H9 (cell line): ENCODE measurements at regions not wholly inside any gene's neighbourhood (a gene's known extent, or its start where the extent isn't known, plus 50 kb on each side); places are given as distances from the start of the nearest gene placed in this dataset.

Experiments
- DNase-seq: peaks from one replicate; pipeline ENCODE4 v3.0.0-alpha.2; 2017
- H2AFZ ChIP-seq: one replicate; pipeline ENCODE4 v1.6.1; 2013; ENCODE audit warnings: mild to moderate bottlenecking, low read length, control low read depth, moderate library complexity
- H2AK5ac ChIP-seq: 2 replicates; pipeline ENCODE4 v1.6.1; 2013; ENCODE audit warnings: low read length, control low read depth, mixed read lengths; ENCODE audit not compliant: insufficient read length
- H2BK120ac ChIP-seq: one replicate; pipeline ENCODE4 v1.6.1; 2013; ENCODE audit warnings: low read depth, mild to moderate bottlenecking, low read length, control low read depth, inconsistent platforms; ENCODE audit not compliant: poor library complexity, severe bottlenecking
- H2BK12ac ChIP-seq: 2 replicates; pipeline ENCODE4 v1.6.1; 2013; ENCODE audit warnings: low read length, control low read depth, mixed read lengths, low read depth; ENCODE audit not compliant: insufficient read length
- H2BK15ac ChIP-seq: 2 replicates; pipeline ENCODE4 v1.6.1; 2013; ENCODE audit warnings: low read depth, low read length, control low read depth
- H2BK20ac ChIP-seq: one replicate; pipeline ENCODE4 v1.6.1; 2013; ENCODE audit warnings: low read depth, mild to moderate bottlenecking, low read length, control low read depth, inconsistent platforms; ENCODE audit not compliant: poor library complexity, severe bottlenecking
- H2BK5ac ChIP-seq: 2 replicates; pipeline ENCODE4 v1.6.1; 2013; ENCODE audit warnings: low read length, control low read depth, mixed read lengths; ENCODE audit not compliant: insufficient read length
- H3K14ac ChIP-seq: 2 replicates; pipeline ENCODE4 v1.6.1; 2013; ENCODE audit warnings: low read length, control low read depth; ENCODE audit not compliant: insufficient read depth
- H3K18ac ChIP-seq: 2 replicates; pipeline ENCODE4 v1.6.1; 2013; ENCODE audit warnings: low read depth, mild to moderate bottlenecking, mixed read lengths, low read length, control low read depth; ENCODE audit not compliant: insufficient read length
- H3K23ac ChIP-seq: 2 replicates; pipeline ENCODE4 v1.6.1; 2013; ENCODE audit warnings: low read length, control low read depth, mixed read lengths, low read depth; ENCODE audit not compliant: insufficient read length
- H3K23me2 ChIP-seq: 2 replicates; pipeline ENCODE4 v1.6.1; 2013; ENCODE audit warnings: low read depth, mild to moderate bottlenecking, mixed read lengths, low read length, control low read depth; ENCODE audit not compliant: insufficient read length, poor library complexity, severe bottlenecking
- H3K27ac ChIP-seq: 2 replicates; pipeline ENCODE4 v1.5.1; 2013; ENCODE audit warnings: low read length, control low read depth, mixed read lengths, low read depth; ENCODE audit not compliant: insufficient read length
- H3K27me3 ChIP-seq: 2 replicates; pipeline ENCODE4 v1.6.1; 2013; ENCODE audit warnings: low read length, control low read depth, inconsistent platforms; ENCODE audit not compliant: insufficient read depth
- H3K4ac ChIP-seq: 2 replicates; pipeline ENCODE4 v1.6.1; 2013; ENCODE audit warnings: low read depth, mild to moderate bottlenecking, control low read depth, inconsistent platforms, low read length, moderate library complexity
- H3K4me1 ChIP-seq: 2 replicates; pipeline ENCODE4 v1.6.1; 2013; ENCODE audit warnings: low read length, control low read depth, inconsistent platforms; ENCODE audit not compliant: insufficient read depth
- H3K4me2 ChIP-seq: 2 replicates; pipeline ENCODE4 v1.6.1; 2013; ENCODE audit warnings: low read length, control low read depth, mixed read lengths; ENCODE audit not compliant: insufficient read length, insufficient read depth
- H3K56ac ChIP-seq: 2 replicates; pipeline ENCODE4 v1.6.1; 2013; ENCODE audit warnings: low read depth, mild to moderate bottlenecking, mixed read lengths, low read length, control low read depth; ENCODE audit not compliant: insufficient read length
- H3K79me1 ChIP-seq: 2 replicates; pipeline ENCODE4 v1.6.1; 2013; ENCODE audit warnings: low read depth, mild to moderate bottlenecking, moderate library complexity, low read length, control low read depth, inconsistent platforms; ENCODE audit not compliant: insufficient read depth, poor library complexity, severe bottlenecking
- H3K79me2 ChIP-seq: 2 replicates; pipeline ENCODE4 v1.6.1; 2013; ENCODE audit warnings: low read length, control low read depth, inconsistent platforms; ENCODE audit not compliant: insufficient read depth
- H3K9ac ChIP-seq: 2 replicates; pipeline ENCODE4 v1.6.1; 2013; ENCODE audit warnings: low read length, control low read depth, mixed read lengths; ENCODE audit not compliant: insufficient read length; ENCODE audit errors: extremely low read depth
- H3K9me3 ChIP-seq: one replicate; pipeline ENCODE4 v1.6.1; 2013; ENCODE audit warnings: low read depth, low read length, inconsistent platforms; ENCODE audit not compliant: control insufficient read depth
- H3T11ph ChIP-seq: one replicate; pipeline ENCODE4 v1.6.1; 2013; ENCODE audit warnings: mild to moderate bottlenecking, low read length, control low read depth, inconsistent platforms
- H4K20me1 ChIP-seq: one replicate; pipeline ENCODE4 v1.6.1; 2013; ENCODE audit not compliant: control insufficient read depth, insufficient read length, insufficient read depth
- H4K5ac ChIP-seq: 2 replicates; pipeline ENCODE4 v1.6.1; 2013; ENCODE audit warnings: low read depth, mild to moderate bottlenecking, mixed read lengths, low read length, control low read depth; ENCODE audit not compliant: insufficient read length
- H4K8ac ChIP-seq: replicated peaks from 2 replicates; pipeline ENCODE4 v1.6.1; 2013; ENCODE audit warnings: low read length, control low read depth, mixed read lengths, low read depth; ENCODE audit not compliant: insufficient read length
- H4K91ac ChIP-seq: 2 replicates; pipeline ENCODE4 v1.6.1; 2013; ENCODE audit warnings: low read depth, mild to moderate bottlenecking, moderate library complexity, mixed read lengths, low read length, control low read depth; ENCODE audit not compliant: insufficient read length
- H3K27ac Mint-ChIP-seq, 3 experiments: 2 replicates in 2 of 3; 3 replicates in 1 of 3; pipeline ENCODE4 v1.8.0; 2020 to 2021; ENCODE audit warnings: mixed read lengths in 3 of 3, mild to moderate bottlenecking in 1 of 3, moderate library complexity in 1 of 3
- H3K27me3 Mint-ChIP-seq: 2 replicates; pipeline ENCODE4 v1.8.0; 2021; ENCODE audit warnings: low read depth, mild to moderate bottlenecking, moderate library complexity, mixed read lengths
- H3K36me3 Mint-ChIP-seq, 3 experiments: 2 replicates in 2 of 3; 3 replicates in 1 of 3; pipeline ENCODE4 v1.8.0; 2020 to 2021; ENCODE audit warnings: low read depth in 3 of 3, mixed read lengths in 3 of 3; ENCODE audit not compliant: insufficient read depth in 1 of 3
- H3K4me1 Mint-ChIP-seq, 2 experiments: 2 replicates each; pipeline ENCODE4 v1.8.0; 2020; ENCODE audit warnings: mixed read lengths in 2 of 2
- H3K4me3 Mint-ChIP-seq, 2 experiments: 2 replicates in 1 of 2; 3 replicates in 1 of 2; pipeline ENCODE4 v1.8.0; 2020 to 2021; ENCODE audit warnings: mild to moderate bottlenecking in 2 of 2, mixed read lengths in 2 of 2, moderate library complexity in 1 of 2
- H3K9me3 Mint-ChIP-seq, 2 experiments: 2 replicates in 1 of 2; 3 replicates in 1 of 2; pipeline ENCODE4 v1.8.0; 2020; ENCODE audit warnings: mild to moderate bottlenecking in 2 of 2, mixed read lengths in 2 of 2, moderate library complexity in 1 of 2
- WGBS: extraction: QIAGEN DNeasy Blood & Tissue Kit; methylation state at CpG from one replicate; pipeline ENCODE4 v1.1.7; 2013; ENCODE audit warnings: missing lambda C conversion rate, low lambda C conversion rate, mixed read lengths; ENCODE audit not compliant: insufficient read length; ENCODE audit errors: extremely low coverage; 5-methylcytosine and 5-hydroxymethylcytosine counted together
- TF ChIP-seq, protein P1 (sequence below): fragments of 200-600 bp; sonication (generic); conservative IDR thresholded peaks from 3 replicates; pipeline ENCODE4 v1.8.0; 2021; ENCODE audit warnings: antibody characterized with exemption, mild to moderate bottlenecking

DNA sequence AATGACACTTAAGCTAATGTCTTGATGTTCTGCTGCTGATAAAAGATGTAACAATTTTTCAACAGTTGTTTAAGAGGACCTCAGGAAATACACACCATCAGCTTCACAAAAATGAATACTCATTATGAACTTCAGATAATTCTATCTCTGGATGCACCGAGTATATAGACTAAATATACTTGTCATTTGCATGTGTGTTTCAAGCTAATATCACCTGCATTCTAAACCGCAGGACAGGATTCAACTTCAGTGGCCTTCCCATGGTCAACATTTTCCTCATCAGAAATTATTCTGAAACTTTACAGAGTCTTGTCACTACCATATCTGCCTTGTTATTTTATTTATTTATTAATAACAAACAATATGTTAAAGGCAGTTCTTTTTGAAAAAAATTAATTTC is 717.0 kb upstream of the CCDC179 start:
- H2BK20ac ChIP-seq = no peak overlapping the region
- no CpG with 5 or more reads among the region's 2 CpGs for WGBS
- H2BK12ac ChIP-seq = no peak overlapping the region

More for the DNA sequence above, 717.0 kb upstream of the CCDC179 start:
- no peaks in the 10 kb centered on the region for H4K20me1 ChIP-seq
- H3K79me2 ChIP-seq = no peaks in the 10 kb centered on the region
- no peak overlapping the region for H3K27ac ChIP-seq
- H4K5ac ChIP-seq = no peak overlapping the region
- H4K8ac ChIP-seq = no peak overlapping the region
- TF ChIP-seq, protein P1, sequence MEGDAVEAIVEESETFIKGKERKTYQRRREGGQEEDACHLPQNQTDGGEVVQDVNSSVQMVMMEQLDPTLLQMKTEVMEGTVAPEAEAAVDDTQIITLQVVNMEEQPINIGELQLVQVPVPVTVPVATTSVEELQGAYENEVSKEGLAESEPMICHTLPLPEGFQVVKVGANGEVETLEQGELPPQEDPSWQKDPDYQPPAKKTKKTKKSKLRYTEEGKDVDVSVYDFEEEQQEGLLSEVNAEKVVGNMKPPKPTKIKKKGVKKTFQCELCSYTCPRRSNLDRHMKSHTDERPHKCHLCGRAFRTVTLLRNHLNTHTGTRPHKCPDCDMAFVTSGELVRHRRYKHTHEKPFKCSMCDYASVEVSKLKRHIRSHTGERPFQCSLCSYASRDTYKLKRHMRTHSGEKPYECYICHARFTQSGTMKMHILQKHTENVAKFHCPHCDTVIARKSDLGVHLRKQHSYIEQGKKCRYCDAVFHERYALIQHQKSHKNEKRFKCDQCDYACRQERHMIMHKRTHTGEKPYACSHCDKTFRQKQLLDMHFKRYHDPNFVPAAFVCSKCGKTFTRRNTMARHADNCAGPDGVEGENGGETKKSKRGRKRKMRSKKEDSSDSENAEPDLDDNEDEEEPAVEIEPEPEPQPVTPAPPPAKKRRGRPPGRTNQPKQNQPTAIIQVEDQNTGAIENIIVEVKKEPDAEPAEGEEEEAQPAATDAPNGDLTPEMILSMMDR = no peak
- no peak overlapping the region for H3K23ac ChIP-seq
- H2AFZ ChIP-seq = no peak overlapping the region
- no peak overlapping the region for H3K56ac ChIP-seq
- H2BK120ac ChIP-seq = no peak overlapping the region
- DNase-seq = no peak
- Mint-ChIP-seq H3K4me3 (no peak overlapping the region), H3K9me3 (no peaks in the 10 kb centered on the region), H3K27me3 (no peaks in the 10 kb centered on the region), H3K4me1 (peaks cover 5% of the 10 kb centered on the region in 2 experiments), H3K27ac (no peak overlapping the region), H3K36me3 (no peaks in the 10 kb centered on the region)
- no peak overlapping the region for H2AK5ac ChIP-seq
- H3K4me1 ChIP-seq = no peaks in the 10 kb centered on the region
- H3K14ac ChIP-seq = no peak overlapping the region
- no peak overlapping the region for H3T11ph ChIP-seq
- H3K23me2 ChIP-seq = no peaks in the 10 kb centered on the region
- H2BK15ac ChIP-seq = no peak overlapping the region
- no peak overlapping the region for H3K9ac ChIP-seq
- no peaks in the 10 kb centered on the region for H3K9me3 ChIP-seq
- H3K27me3 ChIP-seq = no peaks in the 10 kb centered on the region
- H3K4me2 ChIP-seq = no peak overlapping the region
- no peak overlapping the region for H2BK5ac ChIP-seq
- no peaks in the 10 kb centered on the region for H3K79me1 ChIP-seq
- H4K91ac ChIP-seq = no peak overlapping the region
- no peak overlapping the region for H3K4ac ChIP-seq
- no peak overlapping the region for H3K18ac ChIP-seq
